ENCODE measurements at regions not wholly inside any gene's neighbourhood (a gene's known extent, or its start where the extent isn't known, plus 50 kb on each side); places are given as distances from the start of the nearest gene placed in this dataset.

- TF ChIP-seq CTCF (IDR thresholded peaks at IDR 0.05; ENCODE audit: low read depth, low read length, missing control alignments), result no peak
- no peak overlapping the region for H3K4me3 ChIP-seq (ENCODE audit: low read depth, low read length)
- DNase-seq (ENCODE audit: low read depth), result no peak
- in situ Hi-C loops (cut with HindIII; ENCODE audit: low sequenced_read_pairs), result no loop called here
These were observed 338.8 kb upstream of the PPARGC1A start for GRCh38 chr4:24228692-24229091.

DNA sequence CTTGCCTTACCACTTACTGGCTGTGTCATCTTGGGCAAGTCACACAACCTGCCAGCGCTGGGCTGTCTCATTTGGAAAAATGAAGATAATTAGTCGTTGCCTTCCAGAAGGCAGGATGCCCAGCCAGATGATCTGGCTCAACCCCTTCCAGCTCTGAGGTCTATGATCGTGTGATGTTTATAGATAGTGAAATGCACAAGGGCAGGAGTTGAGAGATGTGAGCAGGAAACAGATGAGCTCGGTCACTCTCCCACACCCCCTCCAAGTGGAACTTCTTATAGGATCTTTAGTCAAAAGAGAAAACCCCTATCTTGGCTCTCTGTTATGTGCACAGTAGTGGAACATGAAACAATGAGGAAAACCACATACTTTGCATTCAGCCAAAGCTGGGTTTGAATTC is 336.8 kb upstream of the PPARGC1A start:
- no peak for TF ChIP-seq CTCF (IDR thresholded peaks at IDR 0.05; ENCODE audit: low read depth, low read length, missing control alignments)
- in situ Hi-C loops (cut with HindIII; ENCODE audit: low sequenced_read_pairs), result no loop called here
- DNase-seq (ENCODE audit: low read depth), result no peak
- no peak overlapping the region for H3K4me3 ChIP-seq (ENCODE audit: low read depth, low read length)

- in situ Hi-C loops (cut with HindIII; ENCODE audit: low sequenced_read_pairs), result no loop called here
- no peak overlapping the region for H3K4me3 ChIP-seq (ENCODE audit: low read depth, low read length)
- no peak for TF ChIP-seq CTCF (IDR thresholded peaks at IDR 0.05; ENCODE audit: low read depth, low read length, missing control alignments)
- DNase-seq (ENCODE audit: low read depth), result no peak
These were observed 336.2 kb upstream of the PPARGC1A start for GRCh38 chr4:24226023-24226422.

DNA sequence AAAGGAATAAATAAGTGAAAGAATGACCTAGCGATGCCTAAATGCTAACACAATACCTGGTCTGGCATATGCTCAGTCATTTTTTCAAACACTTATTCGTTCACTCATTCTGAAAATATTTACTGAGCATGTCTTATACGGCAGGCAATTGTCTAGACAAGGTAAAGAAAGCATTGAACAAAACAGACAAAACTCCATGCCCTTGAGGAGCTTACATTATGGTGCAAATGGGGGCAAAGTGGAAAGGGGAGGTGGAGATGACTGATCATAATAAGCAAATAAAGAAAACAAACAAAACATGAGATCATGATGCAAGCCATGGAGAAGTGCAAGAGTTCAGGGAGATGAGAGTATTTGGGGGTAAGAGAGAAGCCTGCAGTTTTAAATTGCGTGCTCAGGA is 334.6 kb upstream of the PPARGC1A start:
- in situ Hi-C loops (cut with HindIII; ENCODE audit: low sequenced_read_pairs), result no loop called here
- DNase-seq (ENCODE audit: low read depth), result no peak
- no peak overlapping the region for H3K4me3 ChIP-seq (ENCODE audit: low read depth, low read length)
- TF ChIP-seq CTCF (IDR thresholded peaks at IDR 0.05; ENCODE audit: low read depth, low read length, missing control alignments), result no peak

- in situ Hi-C loops (cut with HindIII; ENCODE audit: low sequenced_read_pairs), result no loop called here
- TF ChIP-seq CTCF (IDR thresholded peaks at IDR 0.05; ENCODE audit: low read depth, low read length, missing control alignments), result no peak
- DNase-seq (ENCODE audit: low read depth), result no peak
- H3K4me3 ChIP-seq (ENCODE audit: low read depth, low read length), result no peak overlapping the region
These were observed 329.4 kb upstream of the PPARGC1A start for GRCh38 chr4:24219209-24219608.

- no peak for DNase-seq (ENCODE audit: low read depth)
- in situ Hi-C loops (cut with HindIII; ENCODE audit: low sequenced_read_pairs), result no loop called here
- TF ChIP-seq CTCF (IDR thresholded peaks at IDR 0.05; ENCODE audit: low read depth, low read length, missing control alignments), result no peak
- no peak overlapping the region for H3K4me3 ChIP-seq (ENCODE audit: low read depth, low read length)
These were observed 328.7 kb upstream of the PPARGC1A start for GRCh38 chr4:24218566-24218965.

GRCh38 chr4:24214796-24215195 is 324.9 kb upstream of the PPARGC1A start:
- DNase-seq (ENCODE audit: low read depth), result no peak
- in situ Hi-C loops (cut with HindIII; ENCODE audit: low sequenced_read_pairs), result no loop called here
- no peak overlapping the region for H3K4me3 ChIP-seq (ENCODE audit: low read depth, low read length)
- TF ChIP-seq CTCF (IDR thresholded peaks at IDR 0.05; ENCODE audit: low read depth, low read length, missing control alignments), result no peak
